ENCODE measurements at regions not wholly inside any gene's neighbourhood (a gene's known extent, or its start where the extent isn't known, plus 50 kb on each side); places are given as distances from the start of the nearest gene placed in this dataset.

- DNase-seq (ENCODE audit: low read depth in 2 of 2): no peak
Measured at GRCh38 chr12:60337839-60338549, 742.2 kb downstream of the SLC16A7 start.

- no peak for DNase-seq (ENCODE audit: low read depth in 2 of 2)
Measured at GRCh38 chr12:60345442-60345841, 749.6 kb downstream of the SLC16A7 start.

- DNase-seq (ENCODE audit: low read depth in 2 of 2): no peak
Measured at GRCh38 chr12:60349232-60349978, 753.6 kb downstream of the SLC16A7 start.

GRCh38 chr12:60387356-60387755, 791.5 kb downstream of the SLC16A7 start:
- no peak for DNase-seq (ENCODE audit: low read depth in 2 of 2)

- DNase-seq (ENCODE audit: low read depth in 2 of 2): no peak
Measured at GRCh38 chr12:60391051-60391450, 795.2 kb downstream of the SLC16A7 start.

- no peak for DNase-seq (ENCODE audit: low read depth in 2 of 2)
Measured at GRCh38 chr12:60391791-60392190, 796.0 kb downstream of the SLC16A7 start.

- DNase-seq (ENCODE audit: low read depth in 2 of 2): no peak
Measured at GRCh38 chr12:60393093-60393492, 797.3 kb downstream of the SLC16A7 start.

- no peak for DNase-seq (ENCODE audit: low read depth in 2 of 2)
Measured at GRCh38 chr12:60394665-60395064, 798.8 kb downstream of the SLC16A7 start.

- DNase-seq (ENCODE audit: low read depth in 2 of 2): no peak
Measured at GRCh38 chr12:60398547-60398946, 802.7 kb downstream of the SLC16A7 start.

- no peak for DNase-seq (ENCODE audit: low read depth in 2 of 2)
Measured at GRCh38 chr12:60399064-60399463, 803.2 kb downstream of the SLC16A7 start.

- no peak for DNase-seq (ENCODE audit: low read depth in 2 of 2)
Measured at GRCh38 chr12:60402996-60403395, 807.2 kb downstream of the SLC16A7 start.

- no peak for DNase-seq (ENCODE audit: low read depth in 2 of 2)
Measured at GRCh38 chr12:60415351-60415750, 819.5 kb downstream of the SLC16A7 start.

- DNase-seq (ENCODE audit: low read depth in 2 of 2): no peak
Measured at GRCh38 chr12:60419986-60420385, 824.2 kb downstream of the SLC16A7 start.

- DNase-seq (ENCODE audit: low read depth in 2 of 2): no peak
Measured at GRCh38 chr12:60421741-60422140, 825.9 kb downstream of the SLC16A7 start.

- no peak for DNase-seq (ENCODE audit: low read depth in 2 of 2)
Measured at GRCh38 chr12:60437297-60437696, 841.5 kb downstream of the SLC16A7 start.

GRCh38 chr12:60441577-60441976, 845.7 kb downstream of the SLC16A7 start:
- DNase-seq (ENCODE audit: low read depth in 2 of 2): no peak

- no peak for DNase-seq (ENCODE audit: low read depth in 2 of 2)
Measured at GRCh38 chr12:60451457-60451856, 855.6 kb downstream of the SLC16A7 start.

GRCh38 chr12:60465060-60465459, 869.2 kb downstream of the SLC16A7 start:
- no peak for DNase-seq (ENCODE audit: low read depth in 2 of 2)

- no peak for DNase-seq (ENCODE audit: low read depth in 2 of 2)
Measured at GRCh38 chr12:60468546-60468945, 872.7 kb downstream of the SLC16A7 start.

- DNase-seq (ENCODE audit: low read depth in 2 of 2): no peak
Measured at GRCh38 chr12:60475825-60476224, 880.0 kb downstream of the SLC16A7 start.

GRCh38 chr12:60487284-60487683, 891.5 kb downstream of the SLC16A7 start:
- no peak for DNase-seq (ENCODE audit: low read depth in 2 of 2)

GRCh38 chr12:60489071-60489470, 893.2 kb downstream of the SLC16A7 start:
- no peak for DNase-seq (ENCODE audit: low read depth in 2 of 2)

- DNase-seq (ENCODE audit: low read depth in 2 of 2): no peak
Measured at GRCh38 chr12:60494244-60494643, 898.4 kb downstream of the SLC16A7 start.
